Subcutaneous abdominal adipose tissue (tissue), 5 donors: ENCODE measurements at regions not wholly inside any gene's neighbourhood (a gene's known extent, or its start where the extent isn't known, plus 50 kb on each side); places are given as distances from the start of the nearest gene placed in this dataset.

Experiments used
- H3K27ac ChIP-seq: one replicate; pipeline ENCODE4 v1.7.0; 2013; ENCODE audit warnings: low read depth, mild to moderate bottlenecking, inconsistent platforms, low read length, moderate library complexity
- H3K27me3 ChIP-seq, 5 donors: one replicate each; pipeline ENCODE4 v1.7.0; 2013; ENCODE audit warnings: low read length in 5 of 5, inconsistent platforms in 1 of 5; ENCODE audit not compliant: control insufficient read depth in 5 of 5, insufficient read depth in 4 of 5
- H3K36me3 ChIP-seq, 5 donors: one replicate each; pipeline ENCODE4 v1.7.0; 2013; ENCODE audit warnings: low read length in 5 of 5; ENCODE audit not compliant: control insufficient read depth in 5 of 5, insufficient read depth in 5 of 5
- H3K4me1 ChIP-seq, 5 donors: one replicate each; pipeline ENCODE4 v1.7.0; 2013; ENCODE audit warnings: low read length in 5 of 5, mild to moderate bottlenecking in 3 of 5, moderate library complexity in 1 of 5; ENCODE audit not compliant: control insufficient read depth in 5 of 5, insufficient read depth in 5 of 5
- H3K4me3 ChIP-seq, 5 donors: one replicate each; pipeline ENCODE4 v1.7.0; 2013; ENCODE audit warnings: low read length in 5 of 5, low read depth in 1 of 5
- H3K9ac ChIP-seq, 5 donors: one replicate each; pipeline ENCODE4 v1.7.0; 2013; ENCODE audit warnings: low read length in 5 of 5, mild to moderate bottlenecking in 4 of 5, moderate library complexity in 3 of 5
- H3K9me3 ChIP-seq, 5 donors: one replicate each; pipeline ENCODE4 v1.7.0; 2013; ENCODE audit warnings: low read length in 5 of 5; ENCODE audit not compliant: control insufficient read depth in 5 of 5
- donor health status: healthy.
- donor health status: healthy.
- donor health status: healthy.
- donor health status: healthy.
- donor health status: healthy.

DNA sequence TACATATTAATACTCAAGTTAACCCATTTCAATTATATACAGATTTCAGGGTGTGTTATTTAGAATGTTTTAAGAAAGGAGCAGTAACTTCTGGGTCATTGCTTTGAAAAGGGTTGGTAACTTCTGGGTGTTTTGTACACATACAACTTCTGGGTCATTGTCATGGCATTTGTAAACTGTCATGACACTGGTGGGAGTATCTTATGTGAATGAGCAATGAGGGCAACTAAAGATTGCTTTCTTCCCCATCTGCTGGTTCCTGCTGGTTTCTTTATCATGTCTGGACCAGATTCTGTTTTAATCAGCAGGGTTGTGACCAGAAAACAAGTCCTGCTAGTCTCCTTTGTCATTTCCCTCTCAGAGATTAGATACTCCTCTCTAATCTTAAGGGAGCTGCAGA lies 713.3 kb downstream of the LRFN5 start:
- no peak overlapping the region for H3K27ac ChIP-seq
- no peaks in the 10 kb centered on the region for H3K36me3 ChIP-seq
- H3K9me3 ChIP-seq = peaks cover 0 to 2% (median 0%) of the 10 kb centered on the region in 5 donors
- no peak overlapping the region for H3K4me3 ChIP-seq
- no peak overlapping the region for H3K9ac ChIP-seq
- no peaks in the 10 kb centered on the region for H3K27me3 ChIP-seq
- peaks cover 0 to 11% (median 0%) of the 10 kb centered on the region in 5 donors for H3K4me1 ChIP-seq

- Histone ChIP-seq H3K9ac (no peak overlapping the region), H3K9me3 (peaks cover 0 to 4% (median 2%) of the 10 kb centered on the region in 5 donors), H3K4me3 (no peak overlapping the region), H3K27ac (no peak overlapping the region), H3K4me1 (no peaks in the 10 kb centered on the region), H3K36me3 (no peaks in the 10 kb centered on the region), H3K27me3 (no peaks in the 10 kb centered on the region)
These were observed 710.0 kb downstream of the LRFN5 start for GRCh38 chr14:42316693-42317092.

- H3K27ac ChIP-seq = no peak overlapping the region
- no peak overlapping the region for H3K4me3 ChIP-seq
- H3K36me3 ChIP-seq = no peaks in the 10 kb centered on the region
- peaks cover 4 to 22% (median 19%) of the 10 kb centered on the region in 5 donors for H3K9me3 ChIP-seq
- H3K4me1 ChIP-seq = no peaks in the 10 kb centered on the region
- H3K27me3 ChIP-seq = no peaks in the 10 kb centered on the region
- no peak overlapping the region for H3K9ac ChIP-seq
These were observed 705.2 kb downstream of the LRFN5 start for GRCh38 chr14:42311876-42312275.

DNA sequence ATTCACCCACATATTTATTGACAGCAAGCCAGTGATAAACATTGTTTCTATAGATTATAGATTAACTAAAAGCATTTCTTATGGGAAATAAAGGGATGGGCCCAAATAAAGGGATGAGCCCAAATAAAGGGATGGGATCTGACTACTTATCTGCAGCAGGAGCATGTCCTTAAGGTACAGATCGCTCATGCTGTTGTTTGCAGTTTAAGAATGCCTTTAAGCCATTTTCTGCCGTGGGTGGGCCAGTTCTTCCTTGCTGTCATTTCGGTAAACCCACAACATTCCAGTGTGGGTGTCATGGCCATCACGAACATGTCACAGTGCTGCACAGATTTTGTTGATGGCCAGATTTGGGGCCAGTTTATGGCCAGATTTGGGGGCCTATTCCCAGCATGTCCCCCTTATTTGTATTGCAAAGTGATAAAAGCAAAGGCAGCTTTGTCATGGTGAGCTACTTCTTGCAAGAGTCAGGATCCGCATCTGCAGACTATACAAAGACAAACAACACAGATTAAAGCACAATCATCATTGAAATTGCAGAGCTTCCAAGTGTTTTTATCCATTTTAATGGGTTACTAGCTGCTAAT lies 700.7 kb downstream of the LRFN5 start:
- H3K36me3 ChIP-seq = no peaks in the 10 kb centered on the region
- H3K9ac ChIP-seq = no peak overlapping the region
- H3K9me3 ChIP-seq = peaks cover 4 to 28% (median 20%) of the 10 kb centered on the region in 5 donors
- no peaks in the 10 kb centered on the region for H3K27me3 ChIP-seq
- no peak overlapping the region for H3K27ac ChIP-seq
- H3K4me1 ChIP-seq = no peaks in the 10 kb centered on the region
- no peak overlapping the region for H3K4me3 ChIP-seq

GRCh38 chr14:42299692-42300091 lies 693.0 kb downstream of the LRFN5 start:
- Histone ChIP-seq H3K27me3 (no peaks in the 10 kb centered on the region), H3K9ac (no peak overlapping the region), H3K4me1 (no peaks in the 10 kb centered on the region), H3K4me3 (no peak overlapping the region), H3K36me3 (no peaks in the 10 kb centered on the region), H3K27ac (no peak overlapping the region), H3K9me3 (no peaks in the 10 kb centered on the region)

DNA sequence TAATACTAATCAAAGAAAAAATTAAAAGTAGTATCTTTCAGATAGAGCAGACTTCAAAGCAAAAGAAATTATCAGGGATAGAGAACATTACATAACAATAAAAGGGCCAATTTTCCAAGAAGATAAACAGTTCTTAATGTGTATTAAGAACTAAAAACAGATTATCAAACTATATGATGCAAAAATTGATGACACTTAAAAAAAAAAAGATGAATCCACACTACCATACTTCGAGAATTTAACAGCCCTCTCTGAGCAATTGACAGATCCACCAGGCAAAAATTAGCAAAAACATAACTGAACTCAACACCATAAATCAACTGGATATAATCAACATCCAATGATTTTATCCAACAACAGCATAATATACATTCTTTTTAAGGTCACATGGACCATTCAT lies 686.5 kb downstream of the LRFN5 start:
- Histone ChIP-seq H3K9ac (no peak overlapping the region), H3K27me3 (no peaks in the 10 kb centered on the region), H3K9me3 (no peaks in the 10 kb centered on the region), H3K4me1 (no peaks in the 10 kb centered on the region), H3K4me3 (no peak overlapping the region), H3K36me3 (no peaks in the 10 kb centered on the region), H3K27ac (no peak overlapping the region)

DNA sequence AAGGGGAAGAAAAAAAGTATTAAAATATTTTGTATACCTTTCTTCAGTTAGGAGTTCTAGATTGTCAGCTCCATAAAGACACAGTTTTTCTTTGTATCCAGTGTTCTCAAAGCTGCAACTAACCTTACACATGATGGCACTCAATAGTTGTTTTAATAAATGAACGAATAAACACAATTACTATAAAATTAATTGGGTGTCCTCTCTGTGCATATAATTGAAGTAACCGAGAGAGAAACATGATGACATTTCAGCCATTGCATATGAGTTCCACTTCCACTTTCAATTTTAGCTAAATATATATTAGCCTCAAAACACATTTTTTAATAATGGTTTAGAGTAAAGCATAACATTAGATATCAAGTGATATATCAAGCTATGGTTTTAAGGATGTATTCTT lies 671.2 kb downstream of the LRFN5 start:
- H3K9me3 ChIP-seq = no peaks in the 10 kb centered on the region
- H3K4me1 ChIP-seq = no peaks in the 10 kb centered on the region
- no peak overlapping the region for H3K9ac ChIP-seq
- no peaks in the 10 kb centered on the region for H3K36me3 ChIP-seq
- H3K4me3 ChIP-seq = no peak overlapping the region
- H3K27me3 ChIP-seq = no peaks in the 10 kb centered on the region
- H3K27ac ChIP-seq = no peak overlapping the region

GRCh38 chr14:42269234-42269633 lies 662.6 kb downstream of the LRFN5 start:
- H3K27me3 ChIP-seq = no peaks in the 10 kb centered on the region
- H3K9ac ChIP-seq = no peak overlapping the region
- H3K4me1 ChIP-seq = no peaks in the 10 kb centered on the region
- H3K36me3 ChIP-seq = no peaks in the 10 kb centered on the region
- no peak overlapping the region for H3K4me3 ChIP-seq
- no peak overlapping the region for H3K27ac ChIP-seq
- no peaks in the 10 kb centered on the region for H3K9me3 ChIP-seq

DNA sequence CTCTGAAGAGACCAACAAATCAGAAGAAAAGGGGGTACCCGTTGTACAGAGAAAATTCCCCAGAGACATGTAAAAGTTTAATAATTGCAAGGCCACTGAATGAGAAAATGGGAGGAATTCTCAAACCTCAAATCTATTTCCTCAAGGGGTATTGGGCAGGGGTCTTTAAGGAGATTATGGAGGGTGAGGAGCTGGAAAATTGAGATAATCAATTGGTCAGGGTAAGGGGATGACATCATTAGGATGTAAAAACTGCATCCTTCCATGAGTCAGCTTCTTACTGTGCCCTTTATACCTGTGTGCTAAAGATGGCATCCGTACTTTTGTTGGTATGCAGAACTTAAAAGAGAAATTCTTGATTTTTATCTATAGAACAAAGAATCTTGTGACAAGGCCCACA lies 641.5 kb downstream of the LRFN5 start:
- no peak overlapping the region for H3K27ac ChIP-seq
- H3K36me3 ChIP-seq = no peaks in the 10 kb centered on the region
- H3K27me3 ChIP-seq = no peaks in the 10 kb centered on the region
- H3K9ac ChIP-seq = no peak overlapping the region
- no peaks in the 10 kb centered on the region for H3K9me3 ChIP-seq
- no peak overlapping the region for H3K4me3 ChIP-seq
- H3K4me1 ChIP-seq = no peaks in the 10 kb centered on the region

- Histone ChIP-seq H3K27ac (no peak overlapping the region), H3K4me1 (peaks cover 0 to 4% (median 0%) of the 10 kb centered on the region in 5 donors), H3K4me3 (no peak overlapping the region), H3K9ac (no peak overlapping the region), H3K36me3 (no peaks in the 10 kb centered on the region), H3K9me3 (no peaks in the 10 kb centered on the region), H3K27me3 (no peaks in the 10 kb centered on the region)
These were observed 634.4 kb downstream of the LRFN5 start for GRCh38 chr14:42241101-42241500.

DNA sequence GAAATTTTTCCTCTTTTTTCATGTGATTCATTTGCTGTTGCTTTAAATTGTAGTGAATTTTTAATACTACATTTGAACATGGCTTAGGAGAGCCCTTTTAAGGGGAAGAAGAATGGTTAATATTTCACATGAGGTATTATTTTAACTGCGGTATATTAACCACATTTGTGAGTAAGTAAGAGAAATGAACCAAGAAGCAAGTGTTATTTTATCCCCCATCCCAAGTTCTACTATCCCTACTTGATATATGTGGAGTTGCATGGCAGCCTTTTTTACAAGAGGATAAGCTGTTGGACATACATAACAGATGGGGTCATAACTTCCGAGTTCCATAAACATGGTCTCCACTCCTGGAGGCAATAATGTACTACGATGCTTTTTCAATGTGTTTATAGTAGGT lies 623.3 kb downstream of the LRFN5 start:
- no peak overlapping the region for H3K9ac ChIP-seq
- no peaks in the 10 kb centered on the region for H3K4me1 ChIP-seq
- H3K27me3 ChIP-seq = no peaks in the 10 kb centered on the region
- H3K9me3 ChIP-seq = no peaks in the 10 kb centered on the region
- H3K36me3 ChIP-seq = no peaks in the 10 kb centered on the region
- no peak overlapping the region for H3K27ac ChIP-seq
- no peak overlapping the region for H3K4me3 ChIP-seq
